ENCODE measurements at regions not wholly inside any gene's neighbourhood (a gene's known extent, or its start where the extent isn't known, plus 50 kb on each side); places are given as distances from the start of the nearest gene placed in this dataset.

GRCh38 chr10:1981976-1982375, 244.7 kb upstream of the ADARB2 start:
- Histone ChIP-seq H2AFZ (ENCODE audit: low read length) (no peak overlapping the region), H3K56ac (ENCODE audit: insufficient read length, low read depth, low read length) (no peak overlapping the region), H3K79me2 (ENCODE audit: insufficient read depth, low read length) (no peaks in the 10 kb centered on the region), H2BK120ac (ENCODE audit: low read depth, low read length, poor library complexity, severe bottlenecking) (no peak overlapping the region), H2BK12ac (ENCODE audit: insufficient read length, low read depth, low read length) (no peak overlapping the region), H3K9ac (ENCODE audit: extremely low read depth, insufficient read length, low read length) (no peak overlapping the region), H2BK15ac (ENCODE audit: low read depth, low read length) (no peak overlapping the region), H2AK5ac (ENCODE audit: insufficient read length, low read length) (no peak overlapping the region), H4K8ac (replicated peaks; ENCODE audit: insufficient read length, low read depth, low read length) (no peak overlapping the region), H3K23ac (ENCODE audit: insufficient read length, low read depth, low read length) (no peak overlapping the region), H4K20me1 (ENCODE audit: control insufficient read depth, insufficient read depth, insufficient read length) (no peaks in the 10 kb centered on the region), H2BK5ac (ENCODE audit: insufficient read length, low read length) (no peak overlapping the region), H3K4me1 (ENCODE audit: insufficient read depth, low read length) (no peaks in the 10 kb centered on the region), H2BK20ac (ENCODE audit: low read depth, low read length, poor library complexity, severe bottlenecking) (no peak overlapping the region), H4K5ac (ENCODE audit: insufficient read length, low read depth, low read length) (no peak overlapping the region), H3K4me2 (ENCODE audit: insufficient read depth, insufficient read length, low read length) (no peak overlapping the region), H3K18ac (ENCODE audit: insufficient read length, low read depth, low read length) (no peak overlapping the region), H3K79me1 (ENCODE audit: insufficient read depth, low read depth, low read length, poor library complexity, severe bottlenecking) (no peaks in the 10 kb centered on the region), H3K14ac (ENCODE audit: insufficient read depth, low read length) (no peak overlapping the region), H3K9me3 (ENCODE audit: control insufficient read depth, low read depth, low read length) (no peaks in the 10 kb centered on the region), H3K23me2 (ENCODE audit: insufficient read length, low read depth, low read length, poor library complexity, severe bottlenecking) (no peaks in the 10 kb centered on the region), H3K27me3 (ENCODE audit: insufficient read depth, low read length) (no peaks in the 10 kb centered on the region), H3K27ac (ENCODE audit: insufficient read length, low read depth, low read length) (no peak overlapping the region), H4K91ac (ENCODE audit: insufficient read length, low read depth, low read length) (no peak overlapping the region), H3K4ac (ENCODE audit: low read depth, low read length) (no peak overlapping the region), H3T11ph (ENCODE audit: low read length) (no peak overlapping the region)
- Mint-ChIP-seq H3K4me1 (no peaks in the 10 kb centered on the region), H3K4me3 (no peak overlapping the region), H3K9me3 (peaks cover 0 to 7% of the 10 kb centered on the region in 2 experiments; a peak in 1 of 5 replicates), H3K27ac (no peak overlapping the region), H3K27me3 (ENCODE audit: low read depth) (peaks cover 2% of the 10 kb centered on the region), H3K36me3 (ENCODE audit: insufficient read depth in 1 of 3, low read depth in 3 of 3) (peaks cover 0 to 3% (median 0%) of the 10 kb centered on the region in 3 experiments; a peak in 1 of 7 replicates)
- TF ChIP-seq CTCF (conservative IDR thresholded peaks at IDR 0.05) = no peak
- no peak for DNase-seq
- no CpG with 5 or more reads among the region's 3 CpGs for WGBS (ENCODE audit: extremely low coverage, insufficient read length, low lambda C conversion rate)
